ENCODE measurements at regions not wholly inside any gene's neighbourhood (a gene's known extent, or its start where the extent isn't known, plus 50 kb on each side); places are given as distances from the start of the nearest gene placed in this dataset.

GRCh38 chr14:34004881-34005280 is 54.0 kb upstream of the EGLN3 start:
- no peak for DNase-seq

- DNase-seq, result no peak
Measured at GRCh38 chr14:34003691-34004090, 52.8 kb upstream of the EGLN3 start.

DNA sequence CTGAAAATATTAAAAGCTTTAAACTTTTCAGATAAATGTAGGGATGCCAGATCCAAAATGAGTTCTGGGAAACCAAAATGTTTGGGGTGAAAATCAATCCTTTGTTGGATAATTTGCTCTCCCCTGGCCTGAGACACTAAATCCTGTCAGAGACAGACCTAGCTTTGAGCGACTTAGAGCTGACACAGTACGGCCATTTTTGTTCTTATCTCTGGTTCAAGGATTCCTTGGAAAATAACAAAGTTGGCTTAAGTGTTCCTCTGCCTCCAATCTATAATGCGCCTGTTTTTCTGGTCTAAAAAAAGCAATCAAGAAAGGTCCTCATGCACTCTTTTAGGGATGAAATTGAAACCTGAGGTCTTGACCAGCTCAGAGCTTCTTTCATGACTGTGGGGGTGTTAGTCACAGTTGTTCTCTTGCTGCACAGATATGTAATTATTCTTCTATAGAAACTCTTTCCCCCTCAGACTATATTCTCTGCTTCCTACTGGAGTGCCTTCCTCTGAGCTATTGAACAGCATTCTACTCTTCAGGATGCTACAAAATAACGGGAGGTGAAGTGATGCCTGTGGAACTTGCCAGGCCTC is 52.3 kb upstream of the EGLN3 start:
- DNase-seq, result no peak
